ENCODE measurements at regions not wholly inside any gene's neighbourhood (a gene's known extent, or its start where the extent isn't known, plus 50 kb on each side); places are given as distances from the start of the nearest gene placed in this dataset.

- peak; percentile 29 for DNase-seq (ENCODE audit: insufficient read length)
- peak; percentile 75 for FAIRE-seq
These were observed 78.1 kb upstream of the DNAH14 start for GRCh38 chr1:224851210-224851847.

DNA sequence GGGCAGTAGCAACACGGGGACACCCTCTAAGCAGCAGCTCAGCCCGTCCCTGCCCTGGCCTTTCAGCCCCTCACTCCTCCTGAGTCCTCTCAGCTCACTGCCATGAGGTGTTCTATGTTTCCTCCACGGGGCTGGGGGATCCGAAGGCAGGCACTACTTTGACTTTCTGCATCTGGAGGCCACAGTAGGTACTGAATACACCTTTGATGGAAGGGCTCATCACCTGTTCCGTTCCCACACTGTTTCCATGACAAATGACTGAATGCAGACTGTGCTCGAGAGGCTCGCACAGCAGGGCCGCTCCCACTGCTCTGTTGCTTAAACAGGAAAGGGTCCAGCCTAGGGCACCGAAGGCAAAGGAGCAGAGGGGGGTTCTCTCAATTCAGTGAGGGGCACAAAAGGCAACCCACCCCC lies 77.6 kb upstream of the DNAH14 start:
- TF ChIP-seq TAF1 (IDR thresholded peaks at IDR 0.05; ENCODE audit: borderline replicate concordance, low read depth, low read length): no peak
- no peak for TF ChIP-seq POLR2AphosphoS5 (IDR thresholded peaks at IDR 0.05; ENCODE audit: low read depth, low read length)
- no peak for TF ChIP-seq POLR2A (IDR thresholded peaks at IDR 0.05; ENCODE audit: low read depth, low read length)
- no peak for DNase-seq (ENCODE audit: insufficient read length)
- no peak for FAIRE-seq

More at GRCh38 chr1:224851210-224851847, 78.1 kb upstream of the DNAH14 start:
- no peak for TF ChIP-seq TAF1 (IDR thresholded peaks at IDR 0.05; ENCODE audit: borderline replicate concordance, low read depth, low read length)
- no peak for TF ChIP-seq POLR2A (IDR thresholded peaks at IDR 0.05; ENCODE audit: low read depth, low read length)
- TF ChIP-seq POLR2AphosphoS5 (IDR thresholded peaks at IDR 0.05; ENCODE audit: low read depth, low read length): no peak

DNA sequence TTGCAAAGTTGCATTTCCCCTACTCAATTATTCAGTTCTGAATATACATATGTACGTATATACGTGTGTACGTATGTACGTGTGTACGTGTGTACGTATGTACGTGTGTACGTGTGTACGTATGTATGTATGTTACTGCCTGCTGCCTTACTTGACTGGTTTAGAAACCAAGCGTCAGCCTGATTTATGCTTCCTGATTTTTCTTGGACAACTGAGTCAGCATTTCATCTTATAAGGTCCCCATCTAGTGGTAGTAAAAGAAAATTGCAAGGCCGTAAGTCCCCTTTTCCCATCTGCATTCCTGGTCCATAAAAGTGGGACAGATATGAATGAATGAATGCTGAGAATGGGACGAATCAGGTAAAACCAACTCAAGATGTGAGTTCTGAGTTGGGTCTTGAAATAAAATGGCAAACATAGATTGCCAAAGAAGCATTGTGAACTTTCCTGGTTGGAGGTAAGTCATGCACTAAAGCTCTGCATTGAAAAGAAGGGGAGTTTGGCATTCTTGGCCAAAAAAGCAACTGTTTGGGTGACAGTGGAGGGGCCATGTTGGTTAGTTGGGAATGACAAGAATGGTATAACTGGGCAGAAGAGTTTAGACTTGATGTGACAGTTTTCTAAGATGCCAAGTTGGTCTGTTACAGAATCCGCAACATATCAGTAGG lies 76.4 kb upstream of the DNAH14 start:
- TF ChIP-seq POLR2A (IDR thresholded peaks at IDR 0.05; ENCODE audit: low read depth, low read length) (no peak), TAF1 (IDR thresholded peaks at IDR 0.05; ENCODE audit: borderline replicate concordance, low read depth, low read length) (no peak), POLR2AphosphoS5 (IDR thresholded peaks at IDR 0.05; ENCODE audit: low read depth, low read length) (no peak)
- FAIRE-seq (peak; percentile 79), DNase-seq (ENCODE audit: insufficient read length) (no peak)

- FAIRE-seq (no peak), DNase-seq (ENCODE audit: insufficient read length) (no peak)
- TF ChIP-seq TAF1 (IDR thresholded peaks at IDR 0.05; ENCODE audit: borderline replicate concordance, low read depth, low read length) (no peak), POLR2A (IDR thresholded peaks at IDR 0.05; ENCODE audit: low read depth, low read length) (no peak), POLR2AphosphoS5 (IDR thresholded peaks at IDR 0.05; ENCODE audit: low read depth, low read length) (no peak)
These were observed 72.5 kb upstream of the DNAH14 start for GRCh38 chr1:224856973-224857372.

DNA sequence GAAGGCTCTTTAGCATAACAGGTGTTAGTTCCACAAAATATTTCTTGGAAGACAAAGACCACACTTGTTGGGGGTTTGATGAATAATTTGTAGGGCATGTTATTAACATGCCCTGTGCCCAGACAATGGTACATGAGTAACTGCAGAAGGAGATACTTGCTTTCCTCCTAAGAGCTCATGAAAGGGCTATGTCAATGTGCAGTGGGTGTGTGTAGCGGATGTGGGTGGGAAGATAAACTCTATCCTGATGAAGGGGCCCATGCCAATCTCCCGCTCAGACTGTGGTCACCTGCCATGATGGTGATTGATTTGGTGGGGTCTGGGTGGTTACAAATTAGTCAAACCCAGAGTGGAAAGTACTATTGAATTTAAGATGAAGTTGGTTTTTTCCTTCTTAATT lies 69.8 kb upstream of the DNAH14 start:
- DNase-seq (ENCODE audit: insufficient read length) (no peak), FAIRE-seq (no peak)

GRCh38 chr1:224860488-224861338 lies 68.8 kb upstream of the DNAH14 start:
- DNase-seq (ENCODE audit: insufficient read length) (no peak), FAIRE-seq (no peak)
- no peak for TF ChIP-seq POLR2A (IDR thresholded peaks at IDR 0.05; ENCODE audit: low read depth, low read length)
- no peak for TF ChIP-seq TAF1 (IDR thresholded peaks at IDR 0.05; ENCODE audit: borderline replicate concordance, low read depth, low read length)
- TF ChIP-seq POLR2AphosphoS5 (IDR thresholded peaks at IDR 0.05; ENCODE audit: low read depth, low read length): no peak

More for the DNA sequence above, 69.8 kb upstream of the DNAH14 start:
- TF ChIP-seq POLR2AphosphoS5 (IDR thresholded peaks at IDR 0.05; ENCODE audit: low read depth, low read length) (no peak), POLR2A (IDR thresholded peaks at IDR 0.05; ENCODE audit: low read depth, low read length) (no peak), TAF1 (IDR thresholded peaks at IDR 0.05; ENCODE audit: borderline replicate concordance, low read depth, low read length) (no peak)

GRCh38 chr1:224861339-224861716 lies 68.1 kb upstream of the DNAH14 start:
- FAIRE-seq: no peak
- TF ChIP-seq POLR2AphosphoS5 (IDR thresholded peaks at IDR 0.05; ENCODE audit: low read depth, low read length) (no peak), TAF1 (IDR thresholded peaks at IDR 0.05; ENCODE audit: borderline replicate concordance, low read depth, low read length) (no peak), POLR2A (IDR thresholded peaks at IDR 0.05; ENCODE audit: low read depth, low read length) (no peak)
- DNase-seq (ENCODE audit: insufficient read length): no peak

DNA sequence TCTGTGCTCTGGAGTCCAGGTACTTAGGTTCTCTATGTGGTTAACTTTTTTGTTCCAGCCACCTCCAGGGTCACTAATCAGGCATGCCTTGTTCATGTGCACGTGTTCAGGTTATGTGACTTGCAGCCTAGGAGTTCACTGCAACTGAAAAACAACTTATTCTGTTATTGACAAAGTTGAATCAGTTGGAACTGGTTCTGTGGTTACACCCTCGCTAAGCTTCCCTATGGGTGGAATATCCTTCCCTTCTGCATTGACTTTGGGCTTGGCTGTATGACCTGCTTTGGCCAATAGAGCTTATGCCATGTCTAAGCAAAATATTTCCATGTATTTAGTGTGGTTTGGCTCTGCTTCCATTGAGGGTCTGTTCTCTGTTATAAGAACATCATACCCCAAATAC lies 66.0 kb upstream of the DNAH14 start:
- no peak for DNase-seq (ENCODE audit: insufficient read length)
- no peak for FAIRE-seq
- TF ChIP-seq POLR2A (IDR thresholded peaks at IDR 0.05; ENCODE audit: low read depth, low read length): no peak
- no peak for TF ChIP-seq POLR2AphosphoS5 (IDR thresholded peaks at IDR 0.05; ENCODE audit: low read depth, low read length)
- TF ChIP-seq TAF1 (IDR thresholded peaks at IDR 0.05; ENCODE audit: borderline replicate concordance, low read depth, low read length): no peak

GRCh38 chr1:224864006-224864405 lies 65.5 kb upstream of the DNAH14 start:
- FAIRE-seq: no peak
- TF ChIP-seq TAF1 (IDR thresholded peaks at IDR 0.05; ENCODE audit: borderline replicate concordance, low read depth, low read length) (no peak), POLR2AphosphoS5 (IDR thresholded peaks at IDR 0.05; ENCODE audit: low read depth, low read length) (no peak), POLR2A (IDR thresholded peaks at IDR 0.05; ENCODE audit: low read depth, low read length) (no peak)
- no peak for DNase-seq (ENCODE audit: insufficient read length)

DNA sequence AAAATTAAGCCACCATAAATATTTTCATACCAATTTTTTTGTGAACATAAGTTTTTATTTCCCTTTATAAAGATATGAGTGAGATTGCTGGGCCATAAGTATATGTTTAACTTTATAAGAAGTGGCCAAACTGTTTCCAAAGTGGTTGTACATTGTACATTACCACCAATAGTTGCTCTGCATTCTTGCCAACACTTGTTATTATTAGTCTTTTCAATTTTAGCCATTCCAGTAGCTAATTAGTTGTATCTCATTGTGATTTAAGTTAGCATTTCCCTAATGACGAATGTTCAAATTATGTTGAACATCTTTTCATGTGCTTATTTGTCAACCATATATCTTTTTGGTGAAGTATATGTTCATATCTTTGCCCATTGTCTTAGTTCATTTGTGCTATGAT lies 64.0 kb upstream of the DNAH14 start:
- no peak for DNase-seq (ENCODE audit: insufficient read length)
- TF ChIP-seq POLR2AphosphoS5 (IDR thresholded peaks at IDR 0.05; ENCODE audit: low read depth, low read length) (no peak), POLR2A (IDR thresholded peaks at IDR 0.05; ENCODE audit: low read depth, low read length) (no peak), TAF1 (IDR thresholded peaks at IDR 0.05; ENCODE audit: borderline replicate concordance, low read depth, low read length) (no peak)
- FAIRE-seq: no peak

GRCh38 chr1:224866940-224867339 lies 62.5 kb upstream of the DNAH14 start:
- no peak for TF ChIP-seq POLR2AphosphoS5 (IDR thresholded peaks at IDR 0.05; ENCODE audit: low read depth, low read length)
- TF ChIP-seq TAF1 (IDR thresholded peaks at IDR 0.05; ENCODE audit: borderline replicate concordance, low read depth, low read length): no peak
- no peak for TF ChIP-seq POLR2A (IDR thresholded peaks at IDR 0.05; ENCODE audit: low read depth, low read length)
- FAIRE-seq: no peak
- DNase-seq (ENCODE audit: insufficient read length): no peak
